NCI-H2196 (cell line): ENCODE measurements at regions not wholly inside any gene's neighbourhood (a gene's known extent, or its start where the extent isn't known, plus 50 kb on each side); places are given as distances from the start of the nearest gene placed in this dataset.

Experiments used
- DNase-seq: peaks from one replicate; lab custom pipeline; 2025; ENCODE audit not compliant: unreplicated experiment; lab: John Stamatoyannopoulos, UW

GRCh38 chr4:157977086-157977485 is 195.7 kb downstream of the GASK1B start:
- no peak for DNase-seq

- DNase-seq = no peak
These were observed 199.5 kb downstream of the GASK1B start for GRCh38 chr4:157973297-157973696.

GRCh38 chr4:157964463-157964862 is 208.4 kb downstream of the GASK1B start:
- no peak for DNase-seq

- no peak for DNase-seq
These were observed 211.4 kb downstream of the GASK1B start for GRCh38 chr4:157961229-157961990.

GRCh38 chr4:157957905-157958304 is 214.9 kb downstream of the GASK1B start:
- no peak for DNase-seq

- DNase-seq = no peak
These were observed 230.8 kb downstream of the GASK1B start for GRCh38 chr4:157942017-157942416.

- DNase-seq = no peak
These were observed 238.7 kb downstream of the GASK1B start for GRCh38 chr4:157934151-157934550.

GRCh38 chr4:157932936-157933335 is 239.9 kb downstream of the GASK1B start:
- no peak for DNase-seq

- no peak for DNase-seq
These were observed 243.3 kb downstream of the GASK1B start for GRCh38 chr4:157929486-157929885.

- no peak for DNase-seq
These were observed 254.6 kb downstream of the GASK1B start for GRCh38 chr4:157918036-157918832.

- DNase-seq = no peak
These were observed 260.6 kb downstream of the GASK1B start for GRCh38 chr4:157912212-157912611.

GRCh38 chr4:157911662-157912061 is 261.2 kb downstream of the GASK1B start:
- no peak for DNase-seq

GRCh38 chr4:157908691-157909090 is 264.1 kb downstream of the GASK1B start:
- DNase-seq = no peak

GRCh38 chr4:157908031-157908430 is 264.8 kb downstream of the GASK1B start:
- DNase-seq = no peak

GRCh38 chr4:157907226-157907946 is 265.4 kb downstream of the GASK1B start:
- DNase-seq = no peak

- no peak for DNase-seq
These were observed 273.8 kb downstream of the GASK1B start for GRCh38 chr4:157898836-157899605.

- DNase-seq = no peak
These were observed 274.9 kb downstream of the GASK1B start for GRCh38 chr4:157897855-157898370.

GRCh38 chr4:157896726-157897125 is 276.1 kb downstream of the GASK1B start:
- DNase-seq = no peak

- DNase-seq = no peak
These were observed 277.6 kb downstream of the GASK1B start for GRCh38 chr4:157895205-157895604.

GRCh38 chr4:157889788-157890187 is 283.0 kb downstream of the GASK1B start:
- no peak for DNase-seq

- no peak for DNase-seq
These were observed 284.5 kb downstream of the GASK1B start for GRCh38 chr4:157888281-157888680.
